ENCODE measurements at regions not wholly inside any gene's neighbourhood (a gene's known extent, or its start where the extent isn't known, plus 50 kb on each side); places are given as distances from the start of the nearest gene placed in this dataset.

DNA sequence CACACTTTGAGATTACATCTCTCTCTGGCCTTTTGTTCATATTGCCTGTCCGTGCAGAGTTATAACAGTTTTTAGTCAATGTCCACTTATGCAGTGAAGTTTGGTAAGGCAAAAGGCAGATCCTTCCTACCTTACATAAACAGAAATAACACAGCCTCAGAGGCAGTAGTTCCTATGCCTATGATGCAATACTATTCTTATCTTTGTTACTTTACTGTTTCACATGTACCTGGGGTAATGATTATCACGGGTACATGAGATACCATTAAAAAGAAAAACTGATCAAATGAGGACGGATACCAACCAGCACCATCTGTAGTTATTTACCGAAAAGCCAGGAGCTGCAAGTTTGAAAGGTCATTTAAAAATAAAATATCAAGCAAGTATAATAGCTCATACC, 166.8 kb downstream of the BTC start (continued):
- TF ChIP-seq, protein P1, sequence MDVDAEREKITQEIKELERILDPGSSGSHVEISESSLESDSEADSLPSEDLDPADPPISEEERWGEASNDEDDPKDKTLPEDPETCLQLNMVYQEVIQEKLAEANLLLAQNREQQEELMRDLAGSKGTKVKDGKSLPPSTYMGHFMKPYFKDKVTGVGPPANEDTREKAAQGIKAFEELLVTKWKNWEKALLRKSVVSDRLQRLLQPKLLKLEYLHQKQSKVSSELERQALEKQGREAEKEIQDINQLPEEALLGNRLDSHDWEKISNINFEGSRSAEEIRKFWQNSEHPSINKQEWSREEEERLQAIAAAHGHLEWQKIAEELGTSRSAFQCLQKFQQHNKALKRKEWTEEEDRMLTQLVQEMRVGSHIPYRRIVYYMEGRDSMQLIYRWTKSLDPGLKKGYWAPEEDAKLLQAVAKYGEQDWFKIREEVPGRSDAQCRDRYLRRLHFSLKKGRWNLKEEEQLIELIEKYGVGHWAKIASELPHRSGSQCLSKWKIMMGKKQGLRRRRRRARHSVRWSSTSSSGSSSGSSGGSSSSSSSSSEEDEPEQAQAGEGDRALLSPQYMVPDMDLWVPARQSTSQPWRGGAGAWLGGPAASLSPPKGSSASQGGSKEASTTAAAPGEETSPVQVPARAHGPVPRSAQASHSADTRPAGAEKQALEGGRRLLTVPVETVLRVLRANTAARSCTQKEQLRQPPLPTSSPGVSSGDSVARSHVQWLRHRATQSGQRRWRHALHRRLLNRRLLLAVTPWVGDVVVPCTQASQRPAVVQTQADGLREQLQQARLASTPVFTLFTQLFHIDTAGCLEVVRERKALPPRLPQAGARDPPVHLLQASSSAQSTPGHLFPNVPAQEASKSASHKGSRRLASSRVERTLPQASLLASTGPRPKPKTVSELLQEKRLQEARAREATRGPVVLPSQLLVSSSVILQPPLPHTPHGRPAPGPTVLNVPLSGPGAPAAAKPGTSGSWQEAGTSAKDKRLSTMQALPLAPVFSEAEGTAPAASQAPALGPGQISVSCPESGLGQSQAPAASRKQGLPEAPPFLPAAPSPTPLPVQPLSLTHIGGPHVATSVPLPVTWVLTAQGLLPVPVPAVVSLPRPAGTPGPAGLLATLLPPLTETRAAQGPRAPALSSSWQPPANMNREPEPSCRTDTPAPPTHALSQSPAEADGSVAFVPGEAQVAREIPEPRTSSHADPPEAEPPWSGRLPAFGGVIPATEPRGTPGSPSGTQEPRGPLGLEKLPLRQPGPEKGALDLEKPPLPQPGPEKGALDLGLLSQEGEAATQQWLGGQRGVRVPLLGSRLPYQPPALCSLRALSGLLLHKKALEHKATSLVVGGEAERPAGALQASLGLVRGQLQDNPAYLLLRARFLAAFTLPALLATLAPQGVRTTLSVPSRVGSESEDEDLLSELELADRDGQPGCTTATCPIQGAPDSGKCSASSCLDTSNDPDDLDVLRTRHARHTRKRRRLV (CRISPR knock-in tag; IDR thresholded peaks at IDR 0.05): no peak
- TF ChIP-seq CEBPG (CRISPR knock-in tag; IDR thresholded peaks at IDR 0.05) (peak; percentile 91), FOXA3 (CRISPR knock-in tag; IDR thresholded peaks at IDR 0.05) (peak; percentile 55; the same call in 1 of the 2 replicates), TGIF2 (CRISPR knock-in tag; IDR thresholded peaks at IDR 0.05) (no peak), FOSL2 (CRISPR knock-in tag; IDR thresholded peaks at IDR 0.05) (peak; percentile 40; the same call in 1 of the 2 replicates), NFE2 (CRISPR knock-in tag; IDR thresholded peaks at IDR 0.05) (no peak), ZNF501 (CRISPR knock-in tag; IDR thresholded peaks at IDR 0.05) (no peak), NCOA2 (CRISPR knock-in tag; IDR thresholded peaks at IDR 0.05) (no peak), MAFG (CRISPR knock-in tag; IDR thresholded peaks at IDR 0.05) (no peak), AGO2 (optimal IDR thresholded peaks at IDR 0.05; ENCODE audit: low read depth, low read length) (no peak), ZNF549 (CRISPR knock-in tag; IDR thresholded peaks at IDR 0.05) (no peak), PHF21A (CRISPR knock-in tag; IDR thresholded peaks at IDR 0.05) (no peak), PPARG (CRISPR knock-in tag; conservative IDR thresholded peaks at IDR 0.05) (no peak), RELA (CRISPR knock-in tag; IDR thresholded peaks at IDR 0.05) (no peak), NFATC3 (CRISPR knock-in tag; IDR thresholded peaks at IDR 0.05) (no peak), ZNF562 (CRISPR knock-in tag; IDR thresholded peaks at IDR 0.05; ENCODE audit: borderline replicate concordance) (no peak), ZNF350 (CRISPR knock-in tag; IDR thresholded peaks at IDR 0.05; ENCODE audit: borderline replicate concordance, low read depth) (no peak), NPAS2 (CRISPR knock-in tag; IDR thresholded peaks at IDR 0.05; ENCODE audit: borderline replicate concordance) (no peak)
- TF ChIP-seq, protein P2, sequence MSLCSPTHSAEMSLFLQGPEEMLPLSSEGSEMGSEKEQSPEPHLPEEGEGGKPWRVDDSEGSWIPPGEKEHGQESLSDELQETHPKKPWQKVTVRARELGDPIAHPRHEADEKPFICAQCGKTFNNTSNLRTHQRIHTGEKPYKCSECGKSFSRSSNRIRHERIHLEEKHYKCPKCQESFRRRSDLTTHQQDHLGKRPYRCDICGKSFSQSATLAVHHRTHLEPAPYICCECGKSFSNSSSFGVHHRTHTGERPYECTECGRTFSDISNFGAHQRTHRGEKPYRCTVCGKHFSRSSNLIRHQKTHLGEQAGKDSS (CRISPR knock-in tag; IDR thresholded peaks at IDR 0.05; ENCODE audit: borderline replicate concordance, low read depth): no peak
- TF ChIP-seq, protein P3, sequence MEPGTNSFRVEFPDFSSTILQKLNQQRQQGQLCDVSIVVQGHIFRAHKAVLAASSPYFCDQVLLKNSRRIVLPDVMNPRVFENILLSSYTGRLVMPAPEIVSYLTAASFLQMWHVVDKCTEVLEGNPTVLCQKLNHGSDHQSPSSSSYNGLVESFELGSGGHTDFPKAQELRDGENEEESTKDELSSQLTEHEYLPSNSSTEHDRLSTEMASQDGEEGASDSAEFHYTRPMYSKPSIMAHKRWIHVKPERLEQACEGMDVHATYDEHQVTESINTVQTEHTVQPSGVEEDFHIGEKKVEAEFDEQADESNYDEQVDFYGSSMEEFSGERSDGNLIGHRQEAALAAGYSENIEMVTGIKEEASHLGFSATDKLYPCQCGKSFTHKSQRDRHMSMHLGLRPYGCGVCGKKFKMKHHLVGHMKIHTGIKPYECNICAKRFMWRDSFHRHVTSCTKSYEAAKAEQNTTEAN (CRISPR knock-in tag; conservative IDR thresholded peaks at IDR 0.05): no peak
- TF ChIP-seq, protein P4, sequence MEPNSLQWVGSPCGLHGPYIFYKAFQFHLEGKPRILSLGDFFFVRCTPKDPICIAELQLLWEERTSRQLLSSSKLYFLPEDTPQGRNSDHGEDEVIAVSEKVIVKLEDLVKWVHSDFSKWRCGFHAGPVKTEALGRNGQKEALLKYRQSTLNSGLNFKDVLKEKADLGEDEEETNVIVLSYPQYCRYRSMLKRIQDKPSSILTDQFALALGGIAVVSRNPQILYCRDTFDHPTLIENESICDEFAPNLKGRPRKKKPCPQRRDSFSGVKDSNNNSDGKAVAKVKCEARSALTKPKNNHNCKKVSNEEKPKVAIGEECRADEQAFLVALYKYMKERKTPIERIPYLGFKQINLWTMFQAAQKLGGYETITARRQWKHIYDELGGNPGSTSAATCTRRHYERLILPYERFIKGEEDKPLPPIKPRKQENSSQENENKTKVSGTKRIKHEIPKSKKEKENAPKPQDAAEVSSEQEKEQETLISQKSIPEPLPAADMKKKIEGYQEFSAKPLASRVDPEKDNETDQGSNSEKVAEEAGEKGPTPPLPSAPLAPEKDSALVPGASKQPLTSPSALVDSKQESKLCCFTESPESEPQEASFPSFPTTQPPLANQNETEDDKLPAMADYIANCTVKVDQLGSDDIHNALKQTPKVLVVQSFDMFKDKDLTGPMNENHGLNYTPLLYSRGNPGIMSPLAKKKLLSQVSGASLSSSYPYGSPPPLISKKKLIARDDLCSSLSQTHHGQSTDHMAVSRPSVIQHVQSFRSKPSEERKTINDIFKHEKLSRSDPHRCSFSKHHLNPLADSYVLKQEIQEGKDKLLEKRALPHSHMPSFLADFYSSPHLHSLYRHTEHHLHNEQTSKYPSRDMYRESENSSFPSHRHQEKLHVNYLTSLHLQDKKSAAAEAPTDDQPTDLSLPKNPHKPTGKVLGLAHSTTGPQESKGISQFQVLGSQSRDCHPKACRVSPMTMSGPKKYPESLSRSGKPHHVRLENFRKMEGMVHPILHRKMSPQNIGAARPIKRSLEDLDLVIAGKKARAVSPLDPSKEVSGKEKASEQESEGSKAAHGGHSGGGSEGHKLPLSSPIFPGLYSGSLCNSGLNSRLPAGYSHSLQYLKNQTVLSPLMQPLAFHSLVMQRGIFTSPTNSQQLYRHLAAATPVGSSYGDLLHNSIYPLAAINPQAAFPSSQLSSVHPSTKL (CRISPR knock-in tag; IDR thresholded peaks at IDR 0.05): peak; percentile 61; the same call in 1 of the 2 replicates
- TF ChIP-seq, protein P5, sequence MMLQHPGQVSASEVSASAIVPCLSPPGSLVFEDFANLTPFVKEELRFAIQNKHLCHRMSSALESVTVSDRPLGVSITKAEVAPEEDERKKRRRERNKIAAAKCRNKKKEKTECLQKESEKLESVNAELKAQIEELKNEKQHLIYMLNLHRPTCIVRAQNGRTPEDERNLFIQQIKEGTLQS (CRISPR knock-in tag; IDR thresholded peaks at IDR 0.05): no peak; the same call in 1 of the 2 replicates
